ENCODE measurements at regions not wholly inside any gene's neighbourhood (a gene's known extent, or its start where the extent isn't known, plus 50 kb on each side); places are given as distances from the start of the nearest gene placed in this dataset.

DNA sequence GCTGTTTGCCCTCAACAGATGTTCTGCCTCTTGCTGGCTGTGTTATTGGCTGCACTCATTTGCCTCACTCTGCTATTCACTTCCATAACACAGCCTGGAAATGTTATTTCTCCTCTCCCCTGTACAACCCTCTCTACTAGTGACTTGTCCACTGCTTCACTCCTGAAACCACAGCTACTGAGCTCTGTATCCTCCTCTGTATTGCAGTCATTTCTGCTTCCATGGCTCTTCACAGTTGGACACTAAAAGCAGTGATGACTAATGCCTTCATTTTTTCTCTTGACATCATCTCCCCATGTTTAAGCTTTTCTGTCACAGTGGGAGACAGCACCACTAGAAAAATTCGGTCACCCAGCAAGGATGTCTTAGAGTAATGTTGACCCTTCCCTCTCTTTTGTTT, 123.0 kb upstream of the PPP1R2C start:
- TF ChIP-seq, protein P1, sequence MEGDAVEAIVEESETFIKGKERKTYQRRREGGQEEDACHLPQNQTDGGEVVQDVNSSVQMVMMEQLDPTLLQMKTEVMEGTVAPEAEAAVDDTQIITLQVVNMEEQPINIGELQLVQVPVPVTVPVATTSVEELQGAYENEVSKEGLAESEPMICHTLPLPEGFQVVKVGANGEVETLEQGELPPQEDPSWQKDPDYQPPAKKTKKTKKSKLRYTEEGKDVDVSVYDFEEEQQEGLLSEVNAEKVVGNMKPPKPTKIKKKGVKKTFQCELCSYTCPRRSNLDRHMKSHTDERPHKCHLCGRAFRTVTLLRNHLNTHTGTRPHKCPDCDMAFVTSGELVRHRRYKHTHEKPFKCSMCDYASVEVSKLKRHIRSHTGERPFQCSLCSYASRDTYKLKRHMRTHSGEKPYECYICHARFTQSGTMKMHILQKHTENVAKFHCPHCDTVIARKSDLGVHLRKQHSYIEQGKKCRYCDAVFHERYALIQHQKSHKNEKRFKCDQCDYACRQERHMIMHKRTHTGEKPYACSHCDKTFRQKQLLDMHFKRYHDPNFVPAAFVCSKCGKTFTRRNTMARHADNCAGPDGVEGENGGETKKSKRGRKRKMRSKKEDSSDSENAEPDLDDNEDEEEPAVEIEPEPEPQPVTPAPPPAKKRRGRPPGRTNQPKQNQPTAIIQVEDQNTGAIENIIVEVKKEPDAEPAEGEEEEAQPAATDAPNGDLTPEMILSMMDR (optimal IDR thresholded peaks at IDR 0.05 in 1 of 3, IDR thresholded peaks at IDR 0.05 in 1 of 3, conservative IDR thresholded peaks at IDR 0.05 in 1 of 3; ENCODE audit: extremely low read depth in 1 of 3, insufficient read depth in 2 of 3, low read length in 3 of 3): no peak
- no peak for TF ChIP-seq EZH2 (IDR thresholded peaks at IDR 0.05; ENCODE audit: low read length)
